Hepatocyte (in vitro differentiated cells): ENCODE measurements at regions not wholly inside any gene's neighbourhood (a gene's known extent, or its start where the extent isn't known, plus 50 kb on each side); places are given as distances from the start of the nearest gene placed in this dataset.

ENCODE experiments used
- DNase-seq: peaks from one replicate; pipeline ENCODE4 v3.0.0-alpha.2; 2016; ENCODE audit warnings: low spot score
- H2AFZ ChIP-seq: fragments of 200-600 bp; sonication (generic); 2 replicates; pipeline ENCODE4 v1.6.0; 2016; ENCODE audit warnings: antibody characterized with exemption, mild to moderate bottlenecking
- H3K27ac ChIP-seq: fragments of 200-600 bp; sonication (generic); 2 replicates; pipeline ENCODE4 v1.5.1; 2016; ENCODE audit warnings: mild to moderate bottlenecking
- H3K27me3 ChIP-seq: fragments of 200-600 bp; sonication (generic); 2 replicates; pipeline ENCODE4 v1.6.1; 2016
- H3K36me3 ChIP-seq: fragments of 200-600 bp; sonication (generic); replicated peaks from 2 replicates; pipeline ENCODE4 v1.5.1; 2016; ENCODE audit warnings: low read depth; ENCODE audit not compliant: insufficient read depth
- H3K4me1 ChIP-seq: fragments of 200-600 bp; sonication (generic); 2 replicates; pipeline ENCODE4 v1.5.1; 2016; ENCODE audit warnings: mild to moderate bottlenecking, moderate library complexity; ENCODE audit not compliant: insufficient read depth
- H3K4me2 ChIP-seq: fragments of 200-600 bp; sonication (generic); 2 replicates; pipeline ENCODE4 v1.6.0; 2016
- H3K4me3 ChIP-seq: fragments of 200-600 bp; sonication (generic); 2 replicates; pipeline ENCODE4 v1.5.1; 2016; ENCODE audit warnings: mild to moderate bottlenecking
- H3K79me2 ChIP-seq: fragments of 200-600 bp; sonication (generic); 2 replicates; pipeline ENCODE4 v1.6.0; 2017; ENCODE audit warnings: mild to moderate bottlenecking
- H3K9me2 ChIP-seq: fragments of 200-600 bp; sonication (generic); replicated peaks from 2 replicates; pipeline ENCODE4 v1.6.0; 2017; ENCODE audit warnings: mild to moderate bottlenecking; ENCODE audit not compliant: insufficient read depth
- H3K9me3 ChIP-seq: fragments of 200-600 bp; sonication (generic); 2 replicates; pipeline ENCODE4 v1.5.1; 2016; ENCODE audit warnings: low read depth, mild to moderate bottlenecking
- H4K20me1 ChIP-seq: fragments of 200-600 bp; sonication (generic); 2 replicates; pipeline ENCODE4 v1.6.0; 2016; ENCODE audit warnings: mild to moderate bottlenecking; ENCODE audit not compliant: insufficient read depth, poor library complexity, severe bottlenecking
- EZH2 ChIP-seq: fragments of 200-600 bp; sonication (generic); IDR thresholded peaks from 2 replicates; pipeline ENCODE4 v1.6.1; 2016; ENCODE audit warnings: antibody characterized with exemption, mild to moderate bottlenecking, borderline replicate concordance
- EZH2phosphoT487 ChIP-seq: fragments of 200-600 bp; sonication (generic); IDR thresholded peaks from one replicate; pipeline ENCODE4 v1.6.1; 2018; ENCODE audit warnings: antibody characterized with exemption, mild to moderate bottlenecking, low read depth, moderate library complexity; ENCODE audit not compliant: unreplicated experiment, severe bottlenecking
- WGBS: methylation state at CpG from one replicate; pipeline ENCODE4 v1.1.6; 2016; ENCODE audit warnings: low lambda C conversion rate; ENCODE audit errors: missing lambda C conversion rate; 5-methylcytosine and 5-hydroxymethylcytosine counted together
- TF ChIP-seq, protein P1 (sequence below): fragments of 200-600 bp; sonication (generic); IDR thresholded peaks from 2 replicates; pipeline ENCODE4 v1.5.1; 2016; ENCODE audit warnings: antibody characterized with exemption, mild to moderate bottlenecking; ENCODE audit not compliant: poor library complexity

DNA sequence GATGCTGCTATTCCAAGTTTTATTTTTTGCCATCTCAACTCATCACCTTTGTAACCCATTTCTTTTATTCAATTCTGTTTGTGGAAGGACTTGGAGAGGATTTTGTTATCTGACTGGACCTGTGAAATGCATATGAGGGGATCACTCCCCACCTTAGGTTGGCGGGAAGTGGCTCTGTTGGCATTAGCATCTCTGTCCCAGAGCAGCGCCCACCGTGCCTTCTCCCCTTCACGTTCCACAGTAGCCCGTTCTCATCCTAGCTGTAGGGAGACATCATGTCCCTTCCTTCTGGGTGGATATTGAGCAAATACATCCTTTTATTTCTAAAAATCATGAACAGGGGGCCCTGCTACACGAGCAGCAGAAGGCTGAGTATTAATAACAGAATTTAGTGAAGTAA is 330.4 kb downstream of the RFC3 start:
- Histone ChIP-seq H3K9me2 (no peaks in the 10 kb centered on the region), H3K36me3 (no peaks in the 10 kb centered on the region), H3K9me3 (no peaks in the 10 kb centered on the region), H3K4me2 (no peak overlapping the region), H4K20me1 (no peaks in the 10 kb centered on the region), H3K27me3 (no peaks in the 10 kb centered on the region), H2AFZ (no peak overlapping the region), H3K4me3 (no peak overlapping the region), H3K27ac (no peak overlapping the region), H3K79me2 (no peaks in the 10 kb centered on the region), H3K4me1 (peaks cover 13% of the 10 kb centered on the region)
- TF ChIP-seq, protein P1, sequence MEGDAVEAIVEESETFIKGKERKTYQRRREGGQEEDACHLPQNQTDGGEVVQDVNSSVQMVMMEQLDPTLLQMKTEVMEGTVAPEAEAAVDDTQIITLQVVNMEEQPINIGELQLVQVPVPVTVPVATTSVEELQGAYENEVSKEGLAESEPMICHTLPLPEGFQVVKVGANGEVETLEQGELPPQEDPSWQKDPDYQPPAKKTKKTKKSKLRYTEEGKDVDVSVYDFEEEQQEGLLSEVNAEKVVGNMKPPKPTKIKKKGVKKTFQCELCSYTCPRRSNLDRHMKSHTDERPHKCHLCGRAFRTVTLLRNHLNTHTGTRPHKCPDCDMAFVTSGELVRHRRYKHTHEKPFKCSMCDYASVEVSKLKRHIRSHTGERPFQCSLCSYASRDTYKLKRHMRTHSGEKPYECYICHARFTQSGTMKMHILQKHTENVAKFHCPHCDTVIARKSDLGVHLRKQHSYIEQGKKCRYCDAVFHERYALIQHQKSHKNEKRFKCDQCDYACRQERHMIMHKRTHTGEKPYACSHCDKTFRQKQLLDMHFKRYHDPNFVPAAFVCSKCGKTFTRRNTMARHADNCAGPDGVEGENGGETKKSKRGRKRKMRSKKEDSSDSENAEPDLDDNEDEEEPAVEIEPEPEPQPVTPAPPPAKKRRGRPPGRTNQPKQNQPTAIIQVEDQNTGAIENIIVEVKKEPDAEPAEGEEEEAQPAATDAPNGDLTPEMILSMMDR: no peak
- no peak for TF ChIP-seq EZH2phosphoT487
- no peak for TF ChIP-seq EZH2
- WGBS: 96% methylated on average over 6 of the region's 6 CpGs
- no peak for DNase-seq

DNA sequence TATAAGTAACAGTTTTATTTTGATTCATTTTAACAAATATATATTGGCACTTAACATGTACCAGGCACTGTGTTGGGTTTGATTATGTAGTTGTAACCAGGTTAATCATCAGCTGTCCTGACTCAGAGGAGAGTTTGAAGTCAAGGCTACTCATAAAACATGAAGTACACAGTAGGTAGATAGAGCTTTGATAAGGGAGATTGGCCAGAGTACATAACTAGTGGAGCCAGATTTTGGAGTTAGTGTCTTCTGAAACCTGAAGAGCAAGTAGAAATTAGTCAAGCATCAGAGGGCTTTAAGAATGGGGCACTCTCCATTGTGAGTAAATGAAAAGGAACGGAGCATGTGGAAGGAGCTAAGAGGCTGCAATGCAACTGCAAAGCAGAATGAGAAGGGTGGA is 333.9 kb downstream of the RFC3 start:
- no peaks in the 10 kb centered on the region for H3K9me3 ChIP-seq
- H3K9me2 ChIP-seq: no peaks in the 10 kb centered on the region
- no peak overlapping the region for H2AFZ ChIP-seq
- peak overlapping the region; percentile 59 for H3K27ac ChIP-seq
- H3K4me2 ChIP-seq: no peak overlapping the region
- H3K79me2 ChIP-seq: no peaks in the 10 kb centered on the region
- peak; percentile 19 for DNase-seq
- no peaks in the 10 kb centered on the region for H3K27me3 ChIP-seq
- TF ChIP-seq, protein P1: no peak
- H3K36me3 ChIP-seq: no peaks in the 10 kb centered on the region
- WGBS: 82% methylated on average over 1 of the region's 1 CpG
- H3K4me1 ChIP-seq: peaks cover 29% of the 10 kb centered on the region
- H3K4me3 ChIP-seq: no peak overlapping the region
- no peaks in the 10 kb centered on the region for H4K20me1 ChIP-seq

DNA sequence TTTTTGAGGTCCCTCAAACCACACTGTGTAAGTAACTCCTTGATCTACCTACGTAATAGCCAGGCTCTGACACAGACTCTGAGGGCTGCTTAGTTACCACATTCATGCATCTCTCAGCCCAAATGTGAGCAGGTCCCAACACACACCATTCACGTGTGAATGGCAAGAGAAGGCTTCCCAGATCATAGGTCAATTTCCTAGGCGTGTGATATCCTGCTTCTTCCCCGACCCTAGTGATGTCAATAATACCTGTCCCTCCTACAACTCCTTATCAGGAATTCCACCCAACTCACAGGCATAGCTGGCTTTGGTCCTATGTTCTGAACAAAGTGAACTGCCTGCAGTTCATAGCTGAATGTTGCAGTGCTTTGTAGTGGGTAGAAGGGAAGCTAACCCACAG is 334.5 kb downstream of the RFC3 start:
- Histone ChIP-seq H3K27me3 (no peaks in the 10 kb centered on the region), H3K27ac (peak overlapping the region; percentile 59), H3K4me1 (peaks cover 32% of the 10 kb centered on the region), H3K4me3 (no peak overlapping the region), H3K9me3 (no peaks in the 10 kb centered on the region), H4K20me1 (no peaks in the 10 kb centered on the region), H3K9me2 (no peaks in the 10 kb centered on the region), H3K4me2 (no peak overlapping the region), H2AFZ (no peak overlapping the region), H3K36me3 (no peaks in the 10 kb centered on the region), H3K79me2 (no peaks in the 10 kb centered on the region)
- DNase-seq: no peak
- 72% methylated on average over 4 of the region's 4 CpGs for WGBS
- TF ChIP-seq EZH2phosphoT487 (no peak), EZH2 (no peak)
- TF ChIP-seq, protein P1: no peak

DNA sequence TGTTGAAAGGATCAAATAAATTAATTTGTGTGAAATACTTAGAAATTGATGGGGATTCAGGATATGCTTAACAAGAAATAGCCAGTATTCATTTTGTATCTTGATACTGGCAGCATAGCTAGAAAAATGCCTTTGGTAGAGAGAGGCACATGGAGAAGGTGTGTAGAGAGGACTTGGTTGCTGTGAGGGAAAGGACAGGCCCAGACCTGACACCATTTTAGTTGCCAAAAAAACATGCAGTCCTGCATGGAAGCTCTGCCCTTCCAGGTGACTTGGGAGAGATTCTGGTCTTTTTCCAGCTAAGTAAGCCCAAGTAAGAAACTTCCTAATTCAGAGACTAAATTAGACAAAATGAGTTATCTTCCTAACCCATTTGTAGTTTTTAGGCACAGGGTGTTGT is 335.0 kb downstream of the RFC3 start:
- peak overlapping the region; percentile 59 for H3K27ac ChIP-seq
- peak overlapping the region; percentile 17 for H2AFZ ChIP-seq
- DNase-seq: no peak
- no peaks in the 10 kb centered on the region for H3K9me3 ChIP-seq
- TF ChIP-seq EZH2phosphoT487 (no peak), EZH2 (no peak)
- TF ChIP-seq, protein P1: no peak
- H3K4me1 ChIP-seq: peaks cover 36% of the 10 kb centered on the region
- no peak overlapping the region for H3K4me3 ChIP-seq
- H4K20me1 ChIP-seq: no peaks in the 10 kb centered on the region
- no peaks in the 10 kb centered on the region for H3K27me3 ChIP-seq
- no peaks in the 10 kb centered on the region for H3K79me2 ChIP-seq
- no peaks in the 10 kb centered on the region for H3K36me3 ChIP-seq
- H3K4me2 ChIP-seq: peak overlapping the region; percentile 23
- no peaks in the 10 kb centered on the region for H3K9me2 ChIP-seq
